ENCODE measurements at regions not wholly inside any gene's neighbourhood (a gene's known extent, or its start where the extent isn't known, plus 50 kb on each side); places are given as distances from the start of the nearest gene placed in this dataset.

DNA sequence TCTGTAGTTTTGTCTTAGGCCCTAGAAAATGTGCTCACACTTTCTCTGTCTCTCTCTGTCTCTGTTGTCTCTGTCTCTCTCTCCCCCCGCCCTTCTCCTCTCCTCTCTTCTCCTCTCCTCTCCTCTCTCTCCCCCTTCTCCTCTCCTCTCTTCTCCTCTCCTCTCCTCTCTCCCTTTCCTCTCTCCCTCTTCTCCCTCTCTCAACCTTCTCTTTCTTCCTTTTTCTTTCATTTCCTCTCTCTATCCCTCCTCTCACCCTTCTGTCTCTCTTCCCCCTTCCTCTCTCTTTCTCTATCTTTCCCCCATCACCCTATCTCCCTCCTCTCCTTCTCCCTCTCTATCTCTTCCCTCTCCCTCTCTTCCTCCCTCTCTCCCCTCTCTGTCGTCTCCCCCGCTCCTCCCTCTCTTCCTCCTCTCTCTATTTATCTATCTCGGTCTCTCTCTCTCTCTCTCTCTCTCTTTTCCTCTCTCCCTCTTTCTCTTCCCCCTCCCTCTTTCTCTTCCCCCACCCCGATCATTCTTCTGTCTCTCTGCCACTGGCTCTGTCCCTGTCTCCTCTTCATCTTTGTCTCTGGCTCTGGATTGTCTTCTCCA lies 107.2 kb upstream of the C16orf82 start:
- Histone ChIP-seq H3K36me3 (no peaks in the 10 kb centered on the region), H3K4me3 (no peak overlapping the region), H3K9me3 (ENCODE audit: low read depth) (no peaks in the 10 kb centered on the region), H3K4me1 (ENCODE audit: low read depth) (no peaks in the 10 kb centered on the region), H3K27ac (no peak overlapping the region), H3K27me3 (no peaks in the 10 kb centered on the region)
- TF ChIP-seq, protein P1, sequence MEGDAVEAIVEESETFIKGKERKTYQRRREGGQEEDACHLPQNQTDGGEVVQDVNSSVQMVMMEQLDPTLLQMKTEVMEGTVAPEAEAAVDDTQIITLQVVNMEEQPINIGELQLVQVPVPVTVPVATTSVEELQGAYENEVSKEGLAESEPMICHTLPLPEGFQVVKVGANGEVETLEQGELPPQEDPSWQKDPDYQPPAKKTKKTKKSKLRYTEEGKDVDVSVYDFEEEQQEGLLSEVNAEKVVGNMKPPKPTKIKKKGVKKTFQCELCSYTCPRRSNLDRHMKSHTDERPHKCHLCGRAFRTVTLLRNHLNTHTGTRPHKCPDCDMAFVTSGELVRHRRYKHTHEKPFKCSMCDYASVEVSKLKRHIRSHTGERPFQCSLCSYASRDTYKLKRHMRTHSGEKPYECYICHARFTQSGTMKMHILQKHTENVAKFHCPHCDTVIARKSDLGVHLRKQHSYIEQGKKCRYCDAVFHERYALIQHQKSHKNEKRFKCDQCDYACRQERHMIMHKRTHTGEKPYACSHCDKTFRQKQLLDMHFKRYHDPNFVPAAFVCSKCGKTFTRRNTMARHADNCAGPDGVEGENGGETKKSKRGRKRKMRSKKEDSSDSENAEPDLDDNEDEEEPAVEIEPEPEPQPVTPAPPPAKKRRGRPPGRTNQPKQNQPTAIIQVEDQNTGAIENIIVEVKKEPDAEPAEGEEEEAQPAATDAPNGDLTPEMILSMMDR (IDR thresholded peaks at IDR 0.05; ENCODE audit: low read depth, low read length), result no peak
- DNase-seq (ENCODE audit: low read depth in 1 of 2, low spot score in 1 of 2), result no peak

DNA sequence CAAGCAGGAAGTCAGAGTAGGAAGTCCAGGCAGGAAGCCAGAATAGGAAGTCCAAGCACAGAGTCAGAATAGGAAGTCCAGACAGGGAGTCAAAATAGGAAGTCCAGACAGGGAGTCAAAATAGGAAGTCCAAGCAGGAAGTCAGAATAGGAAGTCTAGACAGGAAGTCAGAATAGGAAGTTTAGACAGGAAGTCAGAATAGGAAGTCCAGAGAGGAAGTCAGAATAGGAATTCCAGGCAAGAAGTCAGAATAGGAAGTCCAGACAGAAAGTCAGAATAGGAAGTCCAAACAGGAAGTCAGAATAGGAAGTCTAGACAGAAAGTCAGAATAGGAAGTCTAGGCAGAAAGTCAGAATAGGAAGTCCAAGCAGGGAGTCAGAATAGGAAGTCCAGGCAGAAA lies 105.3 kb upstream of the C16orf82 start:
- H3K4me1 ChIP-seq (ENCODE audit: low read depth), result no peaks in the 10 kb centered on the region
- H3K9me3 ChIP-seq (ENCODE audit: low read depth), result no peaks in the 10 kb centered on the region
- no peak overlapping the region for H3K27ac ChIP-seq
- H3K4me3 ChIP-seq, result no peak overlapping the region
- H3K36me3 ChIP-seq, result no peaks in the 10 kb centered on the region
- DNase-seq (ENCODE audit: low read depth in 1 of 2, low spot score in 1 of 2), result no peak
- TF ChIP-seq, protein P1 (IDR thresholded peaks at IDR 0.05; ENCODE audit: low read depth, low read length), result no peak
- H3K27me3 ChIP-seq, result no peaks in the 10 kb centered on the region

DNA sequence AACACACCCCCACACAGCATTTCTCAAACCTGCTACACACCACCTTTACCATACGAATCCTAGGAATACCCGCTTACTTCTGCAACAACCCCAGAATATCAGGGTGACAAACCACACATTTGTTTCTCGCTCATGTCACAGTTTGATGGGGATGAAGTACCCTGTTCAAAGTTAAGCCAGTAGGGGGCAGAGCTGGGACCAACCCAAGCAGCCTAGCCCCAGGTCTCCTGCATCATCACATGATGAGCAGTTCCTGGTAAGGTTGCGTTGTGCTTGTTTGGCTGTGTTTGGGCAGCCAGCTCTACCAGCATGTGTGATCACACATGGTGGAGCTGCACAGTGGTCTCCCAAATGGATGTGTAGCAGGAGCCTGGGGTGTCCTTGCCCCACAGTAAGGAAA lies 103.6 kb upstream of the C16orf82 start:
- H3K4me1 ChIP-seq (ENCODE audit: low read depth), result no peaks in the 10 kb centered on the region
- TF ChIP-seq, protein P1 (IDR thresholded peaks at IDR 0.05; ENCODE audit: low read depth, low read length), result peak; percentile 9
- no peak overlapping the region for H3K4me3 ChIP-seq
- no peaks in the 10 kb centered on the region for H3K9me3 ChIP-seq (ENCODE audit: low read depth)
- H3K36me3 ChIP-seq, result no peaks in the 10 kb centered on the region
- no peak overlapping the region for H3K27ac ChIP-seq
- peak; percentile 4 to 12 for DNase-seq (ENCODE audit: low read depth in 1 of 2, low spot score in 1 of 2)
- H3K27me3 ChIP-seq, result no peaks in the 10 kb centered on the region

DNA sequence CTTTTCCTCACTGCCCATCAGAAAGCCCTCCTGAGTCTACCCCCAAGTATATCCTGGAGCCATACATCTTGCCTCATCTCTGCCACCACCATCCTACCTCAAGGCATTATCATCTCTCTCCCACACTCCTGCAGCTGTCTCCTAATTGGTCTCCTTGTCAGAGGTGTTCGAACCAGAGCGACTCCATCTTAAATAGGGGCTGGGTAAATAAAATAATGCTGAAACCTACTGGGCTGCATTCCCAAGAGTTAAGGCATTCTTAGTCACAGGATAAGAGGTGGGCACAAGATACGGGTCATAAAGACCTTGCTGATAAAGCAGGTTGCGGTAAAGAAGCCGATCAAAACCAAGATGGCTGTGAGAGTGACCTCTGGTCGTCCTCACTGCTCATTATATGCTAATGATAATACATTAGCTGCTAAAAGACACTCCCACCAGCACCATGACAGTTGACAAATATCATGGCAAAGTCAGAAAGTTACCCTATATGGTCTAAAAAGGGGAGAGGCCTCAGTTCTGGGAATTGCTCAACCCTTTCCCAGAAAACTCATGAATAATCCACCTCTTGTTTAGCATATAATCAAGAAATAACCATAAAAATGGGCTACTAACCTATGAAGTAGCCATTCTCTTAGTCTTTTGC lies 97.0 kb upstream of the C16orf82 start:
- Histone ChIP-seq H3K9me3 (ENCODE audit: low read depth) (no peaks in the 10 kb centered on the region), H3K27me3 (no peaks in the 10 kb centered on the region), H3K36me3 (no peaks in the 10 kb centered on the region), H3K4me1 (ENCODE audit: low read depth) (no peaks in the 10 kb centered on the region), H3K27ac (no peak overlapping the region), H3K4me3 (no peak overlapping the region)
- DNase-seq (ENCODE audit: low read depth in 1 of 2, low spot score in 1 of 2), result no peak
- TF ChIP-seq, protein P1 (IDR thresholded peaks at IDR 0.05; ENCODE audit: low read depth, low read length), result no peak

DNA sequence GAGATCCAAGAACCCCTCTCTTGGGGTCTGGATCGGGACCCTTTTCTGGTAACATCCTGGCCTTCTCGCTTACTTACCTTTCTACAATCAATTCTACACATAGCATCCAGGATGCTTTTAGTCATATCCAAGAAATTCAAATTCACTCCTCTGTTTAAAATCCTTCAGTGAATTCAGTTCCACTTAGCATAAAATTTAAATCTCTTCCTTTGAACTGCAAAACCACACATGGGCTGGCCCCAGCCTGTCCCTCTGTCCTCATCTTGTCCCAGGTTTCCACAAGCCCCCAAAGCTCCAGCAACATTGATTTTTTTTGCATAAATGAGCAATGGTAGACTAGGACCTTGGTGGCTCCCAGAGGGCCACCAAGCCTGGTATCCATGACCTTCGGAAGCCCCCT lies 96.4 kb upstream of the C16orf82 start:
- Histone ChIP-seq H3K9me3 (ENCODE audit: low read depth) (no peaks in the 10 kb centered on the region), H3K27ac (no peak overlapping the region), H3K27me3 (no peaks in the 10 kb centered on the region), H3K36me3 (no peaks in the 10 kb centered on the region), H3K4me3 (no peak overlapping the region), H3K4me1 (ENCODE audit: low read depth) (no peaks in the 10 kb centered on the region)
- TF ChIP-seq, protein P1 (IDR thresholded peaks at IDR 0.05; ENCODE audit: low read depth, low read length), result no peak
- DNase-seq (ENCODE audit: low read depth in 1 of 2, low spot score in 1 of 2), result no peak
